ENCODE measurements at regions not wholly inside any gene's neighbourhood (a gene's known extent, or its start where the extent isn't known, plus 50 kb on each side); places are given as distances from the start of the nearest gene placed in this dataset.
"Not testable (repeated sequence)": the region's sequence is repeated elsewhere in the genome, so short reads cannot be mapped to it uniquely, and the experiment has no call there.

GRCh38 chr6:3672339-3672738 lies 79.2 kb downstream of the PXDC1 start:
- not testable (repeated sequence) for DNase-seq

GRCh38 chr6:3671382-3671781 lies 80.1 kb downstream of the PXDC1 start:
- DNase-seq, result no peak

DNA sequence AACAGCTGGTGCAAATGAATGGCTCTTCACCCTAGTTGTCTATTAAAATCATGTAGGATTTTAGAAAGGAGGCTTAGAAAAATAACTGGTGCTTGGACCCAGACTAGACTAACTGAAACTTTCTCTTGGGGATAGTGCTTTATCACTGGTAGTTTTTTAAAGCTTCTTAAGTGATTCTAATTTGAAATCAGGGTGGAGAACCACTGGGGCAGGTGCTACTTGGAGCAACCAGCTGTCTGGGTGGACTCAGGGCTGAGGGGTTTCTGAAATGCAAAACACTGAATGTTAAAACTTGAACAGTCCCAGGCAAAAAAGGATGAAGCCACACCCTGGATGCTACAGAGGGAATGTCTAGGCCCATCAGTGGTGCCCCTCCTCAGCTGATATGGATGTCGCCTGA lies 81.2 kb downstream of the PXDC1 start:
- DNase-seq, result no peak

DNA sequence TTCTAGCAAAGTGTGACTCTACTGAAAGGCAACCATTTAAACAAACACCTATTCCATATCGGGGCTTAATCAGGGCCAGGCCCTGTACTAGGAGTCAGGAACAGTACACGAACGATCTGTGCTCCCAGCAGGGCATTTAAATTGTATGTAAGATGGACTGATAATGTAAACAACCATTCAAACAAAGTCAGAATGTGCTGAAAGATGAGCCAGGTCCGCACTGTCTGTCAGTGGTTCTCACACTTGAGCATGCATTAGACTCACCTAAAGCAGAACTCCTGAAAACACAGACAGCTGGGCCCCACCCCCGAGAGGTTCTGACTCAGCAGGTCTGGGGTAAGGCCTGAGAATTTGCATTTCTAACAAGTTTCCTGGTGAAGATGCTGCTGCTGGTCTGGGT lies 81.6 kb downstream of the PXDC1 start:
- DNase-seq, result no peak

DNA sequence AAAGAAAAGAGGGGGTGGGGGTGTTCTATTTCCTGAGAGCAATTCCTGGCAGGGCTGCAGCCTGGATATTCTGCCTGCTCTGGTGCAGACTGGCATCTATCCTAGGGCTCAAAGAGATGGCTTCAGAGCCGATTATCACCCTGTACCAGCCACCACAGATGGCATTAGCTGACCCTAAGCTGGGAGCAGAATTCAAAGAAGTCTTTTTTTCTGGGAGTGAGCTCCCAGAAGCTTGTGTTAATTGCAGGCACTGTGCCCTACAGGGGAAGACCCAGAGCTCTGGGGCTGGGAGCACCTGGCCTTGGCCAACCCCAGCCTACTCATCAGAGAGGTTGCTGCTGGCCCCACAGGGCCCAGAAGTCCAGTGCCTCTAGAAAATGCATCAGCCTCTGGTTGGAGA lies 85.9 kb downstream of the PXDC1 start:
- no peak for DNase-seq

GRCh38 chr6:3664625-3665041 lies 86.9 kb downstream of the PXDC1 start:
- no peak for DNase-seq

GRCh38 chr6:3663811-3664210 lies 87.7 kb downstream of the PXDC1 start:
- no peak for DNase-seq

GRCh38 chr6:3663081-3663480 lies 88.4 kb downstream of the PXDC1 start:
- DNase-seq, result no peak

DNA sequence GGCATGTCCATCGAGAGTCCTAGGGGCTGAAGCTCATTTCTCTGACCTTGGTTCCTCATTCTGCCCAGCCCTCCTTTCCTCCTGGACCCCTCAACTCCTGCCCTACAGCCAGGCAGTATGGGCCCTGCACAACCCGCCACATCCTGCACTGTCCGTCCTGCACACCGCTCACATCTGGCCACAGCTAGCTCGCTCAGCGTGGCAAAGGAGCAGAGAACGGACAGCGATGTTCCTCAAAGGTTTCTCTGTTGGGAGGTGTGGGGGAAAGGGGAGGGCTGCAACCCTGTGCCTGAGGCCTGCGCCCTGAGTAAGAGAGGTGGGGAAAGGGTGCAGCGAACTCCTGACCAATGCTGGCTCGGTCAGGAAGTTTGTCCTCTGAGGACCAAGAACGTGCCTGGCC lies 90.1 kb downstream of the PXDC1 start:
- no peak for DNase-seq

GRCh38 chr6:3660473-3660872 lies 91.0 kb downstream of the PXDC1 start:
- DNase-seq, result no peak

GRCh38 chr6:3659748-3660147 lies 91.8 kb downstream of the PXDC1 start:
- DNase-seq, result no peak

- DNase-seq, result no peak
Observed at GRCh38 chr6:3656076-3656475, 95.4 kb downstream of the PXDC1 start.

DNA sequence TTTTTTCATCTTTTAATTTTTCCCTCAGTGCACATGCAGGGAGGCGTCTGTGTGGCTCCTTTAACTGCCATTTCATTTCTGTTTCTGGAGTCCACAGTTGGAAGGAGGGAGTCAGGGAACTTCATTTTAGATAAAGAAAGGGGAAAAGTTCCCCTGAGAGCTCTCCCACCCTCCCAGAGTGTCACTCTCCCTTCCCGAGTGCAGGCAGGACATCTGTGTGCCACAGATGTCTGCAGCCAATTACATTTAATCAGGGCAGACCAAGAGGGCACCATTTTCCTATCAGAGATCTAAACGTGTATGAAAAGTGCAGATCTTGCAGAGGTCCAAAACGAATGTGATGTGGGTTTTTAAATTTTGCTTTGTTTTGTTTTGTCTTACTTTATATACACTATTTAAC lies 96.6 kb downstream of the PXDC1 start:
- DNase-seq, result no peak

- no peak for DNase-seq
Observed at GRCh38 chr6:3654436-3654835, 97.1 kb downstream of the PXDC1 start.

- no peak for DNase-seq
Observed at GRCh38 chr6:3653528-3654070, 97.9 kb downstream of the PXDC1 start.

DNA sequence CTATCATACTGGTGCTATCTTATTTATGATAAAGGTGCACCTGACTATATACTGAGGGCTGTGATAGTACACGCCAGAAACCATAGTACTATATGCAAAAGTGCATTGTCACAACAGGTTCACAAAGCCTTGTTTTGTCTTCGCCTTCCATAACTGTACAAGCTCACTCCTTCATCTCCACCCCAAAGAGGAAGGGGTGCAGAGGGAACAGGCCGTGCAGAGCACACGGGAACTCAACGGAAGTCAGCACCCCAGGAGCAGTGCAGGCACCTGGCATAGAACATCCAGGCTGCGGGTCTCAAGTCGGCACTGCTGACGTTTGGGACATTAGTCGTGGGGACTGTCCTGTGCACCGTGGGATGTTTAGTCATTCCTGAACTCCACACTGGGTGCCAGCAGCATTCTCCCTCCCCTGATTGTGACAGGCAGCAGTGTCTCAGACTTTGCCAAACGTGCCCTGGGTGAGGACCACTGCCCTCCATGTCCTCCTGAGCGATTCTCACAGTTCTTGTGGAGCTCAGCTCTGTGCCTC lies 99.7 kb downstream of the PXDC1 start:
- no peak for DNase-seq

GRCh38 chr6:3650959-3651697 lies 100.4 kb downstream of the PXDC1 start:
- DNase-seq, result no peak

GRCh38 chr6:3650076-3650958 lies 101.2 kb downstream of the PXDC1 start:
- no peak for DNase-seq

GRCh38 chr6:3648724-3649123 lies 102.8 kb downstream of the PXDC1 start:
- no peak for DNase-seq

DNA sequence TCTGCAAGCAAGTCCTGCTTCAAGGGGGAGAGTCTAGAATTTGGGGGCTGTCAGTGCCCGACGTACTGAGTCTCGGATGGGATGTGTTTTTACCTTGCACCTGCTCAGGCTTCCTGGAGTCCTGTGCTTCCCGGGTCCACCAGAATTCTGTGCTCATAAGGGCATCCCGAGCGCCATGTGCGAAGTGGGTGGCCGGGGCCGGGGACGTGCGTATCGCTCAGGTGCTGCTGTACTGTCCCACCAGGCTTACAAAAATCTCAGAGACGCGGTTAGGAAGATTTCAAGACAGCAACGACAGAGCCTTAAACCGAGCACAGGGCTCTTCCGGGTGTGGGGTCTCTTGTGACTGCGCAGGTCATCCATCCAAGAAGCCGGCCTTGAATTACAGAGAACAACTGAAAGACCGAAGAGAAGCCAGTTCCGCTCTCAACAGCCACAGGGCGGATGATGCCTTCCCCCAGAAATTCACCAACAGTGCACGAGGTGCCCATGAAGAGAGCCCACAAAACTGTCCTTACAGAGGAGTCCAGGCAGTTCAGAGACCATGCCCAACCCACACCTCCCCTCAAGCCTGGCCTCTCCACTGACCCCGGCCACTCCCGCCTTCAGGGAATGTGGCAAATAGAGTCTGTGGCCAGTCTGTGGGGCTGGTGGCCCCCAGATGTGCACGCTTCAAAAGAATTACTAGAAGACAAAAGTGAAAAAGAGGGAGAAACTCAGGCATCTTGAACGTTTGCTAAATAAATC lies 104.7 kb downstream of the PXDC1 start:
- DNase-seq, result no peak

DNA sequence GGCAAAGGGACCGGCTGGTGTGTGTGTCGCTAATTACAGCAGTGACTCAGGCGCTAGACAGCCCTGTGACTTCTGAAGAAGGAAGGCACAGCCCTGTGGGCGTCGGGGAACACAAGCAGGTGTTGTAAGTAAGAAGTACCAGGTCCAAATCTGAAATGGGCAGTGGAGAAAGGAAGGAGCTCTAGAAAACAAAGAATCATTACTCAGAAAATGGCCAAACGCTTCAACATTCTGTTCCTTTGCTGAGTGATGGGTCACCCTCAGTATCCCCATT lies 106.8 kb downstream of the PXDC1 start:
- no peak for DNase-seq

GRCh38 chr6:3643921-3644738 lies 107.4 kb downstream of the PXDC1 start:
- no peak for DNase-seq
